ENCODE measurements at regions not wholly inside any gene's neighbourhood (a gene's known extent, or its start where the extent isn't known, plus 50 kb on each side); places are given as distances from the start of the nearest gene placed in this dataset.

DNA sequence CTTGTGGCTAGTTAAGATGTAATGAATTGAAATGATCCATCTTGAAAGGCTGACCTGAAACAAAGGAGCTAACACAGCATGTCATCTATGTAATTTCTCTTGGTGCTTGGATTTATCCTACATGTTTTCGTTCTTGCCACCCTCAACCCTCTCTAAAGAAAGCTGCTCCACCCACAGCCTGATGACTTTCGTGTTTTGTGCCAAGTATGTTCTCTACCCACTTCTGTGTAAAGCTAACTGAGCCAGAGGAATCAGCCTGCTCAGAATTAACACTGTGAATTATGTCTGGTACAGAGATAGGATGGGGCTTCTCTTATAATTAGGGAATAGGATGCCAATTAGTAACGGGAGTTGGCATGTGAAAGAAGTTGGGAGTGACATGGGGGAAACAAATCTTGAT, 67.9 kb upstream of the MLIP start:
- TF ChIP-seq POLR2A (IDR thresholded peaks at IDR 0.05; ENCODE audit: borderline replicate concordance, extremely low read depth, insufficient read depth, insufficient read length) (no peak), ZBTB33 (IDR thresholded peaks at IDR 0.05; ENCODE audit: extremely low read depth, insufficient replicate concordance, low read length) (no peak), RAD21 (IDR thresholded peaks at IDR 0.05; ENCODE audit: low read depth) (no peak), FOSL1 (IDR thresholded peaks at IDR 0.05; ENCODE audit: low read depth) (no peak), CTCF (IDR thresholded peaks at IDR 0.05 in 2 of 3, conservative IDR thresholded peaks at IDR 0.05 in 1 of 3; ENCODE audit: borderline replicate concordance in 1 of 3, insufficient read depth in 1 of 3, low read depth in 2 of 3, low read length in 2 of 3) (no peak), EGR1 (IDR thresholded peaks at IDR 0.05; ENCODE audit: low read depth) (no peak), YY1 (IDR thresholded peaks at IDR 0.05; ENCODE audit: extremely low read depth, insufficient replicate concordance, low read depth, low read length) (no peak), EZH2 (IDR thresholded peaks at IDR 0.05) (no peak), POLR2AphosphoS5 (IDR thresholded peaks at IDR 0.05; ENCODE audit: low read depth, low read length) (no peak), SP1 (IDR thresholded peaks at IDR 0.05; ENCODE audit: low read depth) (no peak)
- TF ChIP-seq, protein P1, sequence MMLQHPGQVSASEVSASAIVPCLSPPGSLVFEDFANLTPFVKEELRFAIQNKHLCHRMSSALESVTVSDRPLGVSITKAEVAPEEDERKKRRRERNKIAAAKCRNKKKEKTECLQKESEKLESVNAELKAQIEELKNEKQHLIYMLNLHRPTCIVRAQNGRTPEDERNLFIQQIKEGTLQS (IDR thresholded peaks at IDR 0.05): no peak
